Thoracic aorta (tissue), 2 donors: ENCODE measurements at regions not wholly inside any gene's neighbourhood (a gene's known extent, or its start where the extent isn't known, plus 50 kb on each side); places are given as distances from the start of the nearest gene placed in this dataset.
A peak's percentile ranks its signal among the peaks of the same experiment; 100 is the strongest.

Source experiments
- ATAC-seq: fragments of 150-250 bp; one replicate; pipeline ENCODE4 v1.8.0; 2017; ENCODE audit warnings: low read depth; ENCODE audit not compliant: insufficient number of reproducible peaks, low FRiP score
- DNase-seq: peaks from one replicate; pipeline ENCODE4 v3.0.0-alpha.2; 2020; ENCODE audit warnings: low spot score
- H3K27ac ChIP-seq, 2 donors: fragments of 200-600 bp; sonication (generic); 1 replicate in 1 of 2; 2 replicates in 1 of 2; pipeline ENCODE4 v1.5.1; 2016; ENCODE audit warnings: mild to moderate bottlenecking in 2 of 2, moderate library complexity in 2 of 2
- H3K27me3 ChIP-seq: fragments of 200-600 bp; sonication (generic); replicated peaks from 2 replicates; pipeline ENCODE4 v1.6.0; 2016; ENCODE audit warnings: mild to moderate bottlenecking; ENCODE audit not compliant: insufficient read depth
- H3K36me3 ChIP-seq: fragments of 200-600 bp; sonication (generic); one replicate; pipeline ENCODE4 v1.5.1; 2016
- H3K4me1 ChIP-seq, 2 donors: fragments of 200-600 bp; sonication (generic); 1 replicate in 1 of 2; 2 replicates in 1 of 2; pipeline versions ENCODE4 v1.5.1 to v1.6.0; 2016; ENCODE audit warnings: low read depth in 2 of 2, mild to moderate bottlenecking in 1 of 2; ENCODE audit not compliant: control insufficient read depth in 1 of 2
- H3K4me3 ChIP-seq: fragments of 200-600 bp; sonication (generic); 2 replicates; pipeline ENCODE4 v1.5.1; 2016; ENCODE audit warnings: mild to moderate bottlenecking
- H3K9me3 ChIP-seq: fragments of 200-600 bp; sonication (generic); 2 replicates; pipeline ENCODE4 v1.5.1; 2016
- CTCF ChIP-seq: fragments of 200-600 bp; sonication (generic); IDR thresholded peaks from one replicate; pipeline ENCODE4 v1.5.1; 2019; ENCODE audit warnings: antibody characterized with exemption

DNA sequence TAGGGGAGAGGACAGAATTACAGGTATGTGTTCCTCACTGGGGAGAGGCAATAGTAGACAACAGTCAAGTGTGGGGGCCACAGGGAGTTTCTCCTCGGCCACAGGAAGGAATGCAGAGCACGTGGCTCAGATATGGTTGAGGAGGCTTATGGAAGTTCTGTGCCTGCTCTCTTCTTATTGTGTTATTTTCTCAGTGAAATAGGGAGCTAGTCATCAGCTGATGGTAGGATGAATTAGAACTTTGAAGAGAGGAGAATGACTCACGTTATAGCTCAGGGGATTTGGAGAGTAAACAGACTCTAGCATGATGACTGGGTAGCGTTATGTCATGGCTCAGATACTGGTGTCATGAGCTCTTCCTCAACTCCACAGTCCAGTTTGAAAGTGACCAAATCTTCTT is 308.3 kb upstream of the IGFBP3 start:
- Histone ChIP-seq H3K9me3 (no peaks in the 10 kb centered on the region), H3K4me3 (no peak overlapping the region), H3K27ac (no peak overlapping the region), H3K4me1 (peaks cover 0 to 8% of the 10 kb centered on the region in 2 donors), H3K27me3 (no peaks in the 10 kb centered on the region), H3K36me3 (no peaks in the 10 kb centered on the region)
- no peak for TF ChIP-seq CTCF
- DNase-seq (no peak), ATAC-seq (no peak)

DNA sequence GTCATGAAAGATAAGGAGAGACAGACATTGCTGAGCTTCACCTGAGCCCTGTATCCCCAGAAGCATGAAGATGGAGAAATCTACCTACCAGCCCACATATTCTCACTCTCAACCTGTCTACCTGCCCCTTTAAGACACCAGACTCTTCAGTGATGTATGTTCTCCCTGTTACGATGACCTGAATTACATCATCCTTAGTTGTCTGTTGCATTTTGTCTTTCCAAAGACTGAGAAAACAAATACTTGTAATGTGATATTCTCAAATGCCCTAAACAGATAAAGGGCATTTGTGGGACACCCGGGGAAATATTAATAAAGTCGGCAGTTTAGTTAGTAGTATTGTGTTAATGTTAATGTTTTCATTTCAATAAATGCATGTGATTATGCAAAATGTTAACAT is 305.8 kb upstream of the IGFBP3 start:
- Histone ChIP-seq H3K36me3 (no peaks in the 10 kb centered on the region), H3K4me3 (no peak overlapping the region), H3K4me1 (peaks cover 0 to 8% of the 10 kb centered on the region in 2 donors), H3K27me3 (no peaks in the 10 kb centered on the region), H3K9me3 (no peaks in the 10 kb centered on the region), H3K27ac (no peak overlapping the region)
- no peak for ATAC-seq
- DNase-seq = no peak
- no peak for TF ChIP-seq CTCF

- DNase-seq (no peak), ATAC-seq (no peak)
- no peaks in the 10 kb centered on the region for H3K9me3 ChIP-seq
- H3K36me3 ChIP-seq = no peaks in the 10 kb centered on the region
- H3K27me3 ChIP-seq = no peaks in the 10 kb centered on the region
- H3K4me1 ChIP-seq = peaks cover 0 to 8% of the 10 kb centered on the region in 2 donors
- H3K27ac ChIP-seq = peak overlapping the region in 1 of 2 donors; percentile 24
- TF ChIP-seq CTCF = no peak
- H3K4me3 ChIP-seq = no peak overlapping the region
Observed at GRCh38 chr7:46224363-46224762, 303.3 kb upstream of the IGFBP3 start.

GRCh38 chr7:46220066-46220630 is 299.1 kb upstream of the IGFBP3 start:
- DNase-seq (no peak), ATAC-seq (no peak)
- no peaks in the 10 kb centered on the region for H3K36me3 ChIP-seq
- TF ChIP-seq CTCF = no peak
- no peak overlapping the region for H3K4me3 ChIP-seq
- no peak overlapping the region for H3K27ac ChIP-seq
- no peaks in the 10 kb centered on the region for H3K9me3 ChIP-seq
- peaks cover 0 to 7% of the 10 kb centered on the region in 2 donors for H3K4me1 ChIP-seq
- H3K27me3 ChIP-seq = no peaks in the 10 kb centered on the region

DNA sequence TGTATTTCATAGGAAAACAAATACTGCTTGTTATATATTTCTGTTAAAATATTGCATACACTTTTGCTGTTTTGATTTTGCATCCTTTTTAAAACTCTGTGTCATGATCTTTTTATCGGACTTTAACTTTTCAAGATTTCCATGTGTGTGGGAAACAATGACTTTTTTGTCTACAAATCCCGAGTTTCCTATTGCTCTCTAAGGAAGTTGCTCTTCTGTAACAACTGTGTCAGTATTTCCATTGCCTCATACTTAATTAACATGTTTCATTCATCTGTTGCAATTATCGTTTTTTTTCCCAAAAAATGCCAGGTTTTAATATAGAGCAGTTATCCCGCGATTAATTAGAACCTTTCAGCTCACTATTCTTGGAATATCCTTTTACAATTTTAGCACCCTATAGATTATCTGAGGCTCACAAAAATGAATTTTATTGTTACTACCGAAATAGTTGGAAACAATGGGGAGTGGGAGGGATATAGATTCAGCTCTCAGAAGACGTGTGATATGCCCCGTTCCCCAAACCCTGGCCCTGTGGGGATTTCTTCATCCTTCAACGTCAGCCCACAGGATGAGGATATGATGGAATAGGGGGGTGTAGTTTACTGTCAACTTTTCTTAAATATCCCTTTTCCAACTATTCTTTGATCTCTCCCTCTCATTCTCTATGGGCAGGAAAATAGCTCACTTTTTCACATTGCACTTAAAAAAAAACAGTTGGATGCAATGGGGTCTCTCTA is 297.6 kb upstream of the IGFBP3 start:
- DNase-seq (no peak), ATAC-seq (no peak)
- no peaks in the 10 kb centered on the region for H3K27me3 ChIP-seq
- H3K27ac ChIP-seq = no peak overlapping the region
- no peak overlapping the region for H3K4me3 ChIP-seq
- H3K4me1 ChIP-seq = no peaks in the 10 kb centered on the region
- no peaks in the 10 kb centered on the region for H3K9me3 ChIP-seq
- TF ChIP-seq CTCF = no peak
- no peaks in the 10 kb centered on the region for H3K36me3 ChIP-seq
